Endothelial cell of umbilical vein (primary cell): ENCODE measurements at regions not wholly inside any gene's neighbourhood (a gene's known extent, or its start where the extent isn't known, plus 50 kb on each side); places are given as distances from the start of the nearest gene placed in this dataset.

ENCODE experiments used
- EZH2 ChIP-seq: IDR thresholded peaks from 2 replicates; pipeline ENCODE4 v1.6.1; 2012; ENCODE audit warnings: borderline replicate concordance, low read depth, mild to moderate bottlenecking, moderate library complexity, low read length, inconsistent platforms; ENCODE audit not compliant: severe bottlenecking
- FOS ChIP-seq: IDR thresholded peaks from 2 replicates; pipeline ENCODE4 v1.6.1; 2011; ENCODE audit warnings: mild to moderate bottlenecking, low read length, moderate library complexity, borderline replicate concordance; ENCODE audit not compliant: insufficient read depth
- GATA2 ChIP-seq: IDR thresholded peaks from 2 replicates; pipeline ENCODE4 v1.7.0; 2011; ENCODE audit warnings: low read depth, mild to moderate bottlenecking, moderate library complexity, mixed read lengths, low read length; ENCODE audit not compliant: insufficient read length, insufficient read depth
- JUN ChIP-seq: IDR thresholded peaks from 2 replicates; pipeline ENCODE4 v1.6.1; 2011; ENCODE audit warnings: borderline replicate concordance, low read depth; ENCODE audit not compliant: insufficient read length, insufficient read depth
- MYC ChIP-seq: IDR thresholded peaks from one replicate; pipeline ENCODE4 v1.6.1; 2011; ENCODE audit warnings: mild to moderate bottlenecking, low read depth, low read length
- POLR2A ChIP-seq: IDR thresholded peaks from 2 replicates; pipeline ENCODE4 v1.6.1; 2012; ENCODE audit warnings: low read depth, mild to moderate bottlenecking, control low read depth, low read length
- POLR2AphosphoS5 ChIP-seq: IDR thresholded peaks from 2 replicates; pipeline ENCODE4 v1.6.1; 2012; ENCODE audit warnings: low read depth, mild to moderate bottlenecking, control low read depth, low read length, moderate library complexity; ENCODE audit not compliant: insufficient read depth
- TF ChIP-seq, protein P1 (sequence below), 2 donors: IDR thresholded peaks; 1 replicate in 1 of 2; 2 replicates in 1 of 2; pipeline ENCODE4 v1.5.1; 2011; ENCODE audit warnings: low read length in 2 of 2, mild to moderate bottlenecking in 2 of 2, moderate library complexity in 2 of 2, control low read depth in 1 of 2, inconsistent platforms in 1 of 2, low read depth in 1 of 2; ENCODE audit not compliant: insufficient read depth in 1 of 2; ENCODE audit errors: extremely low read depth in 1 of 2
- TF ChIP-seq, protein P2 (sequence below): IDR thresholded peaks from 2 replicates; pipeline ENCODE4 v1.6.1; 2011; ENCODE audit not compliant: insufficient read depth, insufficient read length

DNA sequence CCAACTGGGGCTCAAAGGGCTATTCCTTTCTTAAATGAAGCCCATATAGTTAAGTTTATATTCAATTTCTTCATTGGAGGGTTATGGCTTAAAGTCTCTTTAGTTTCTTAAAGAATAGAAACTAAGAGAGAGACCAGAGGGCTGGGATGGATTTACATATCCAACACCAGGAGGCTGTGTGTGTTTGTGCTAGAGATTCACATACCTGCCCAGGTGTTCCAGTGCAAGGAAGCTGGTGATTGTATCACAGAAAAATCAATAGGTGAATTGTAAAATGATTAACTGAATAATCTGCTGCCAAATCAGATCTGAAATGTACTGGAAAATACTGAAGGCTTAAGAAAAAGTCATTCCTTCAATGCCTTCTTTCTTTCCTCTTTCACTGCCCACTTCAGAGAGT is 148.2 kb upstream of the BDNF start:
- TF ChIP-seq FOS (no peak), POLR2AphosphoS5 (no peak), MYC (no peak), EZH2 (no peak), POLR2A (no peak), GATA2 (no peak), JUN (no peak)
- TF ChIP-seq, protein P1, sequence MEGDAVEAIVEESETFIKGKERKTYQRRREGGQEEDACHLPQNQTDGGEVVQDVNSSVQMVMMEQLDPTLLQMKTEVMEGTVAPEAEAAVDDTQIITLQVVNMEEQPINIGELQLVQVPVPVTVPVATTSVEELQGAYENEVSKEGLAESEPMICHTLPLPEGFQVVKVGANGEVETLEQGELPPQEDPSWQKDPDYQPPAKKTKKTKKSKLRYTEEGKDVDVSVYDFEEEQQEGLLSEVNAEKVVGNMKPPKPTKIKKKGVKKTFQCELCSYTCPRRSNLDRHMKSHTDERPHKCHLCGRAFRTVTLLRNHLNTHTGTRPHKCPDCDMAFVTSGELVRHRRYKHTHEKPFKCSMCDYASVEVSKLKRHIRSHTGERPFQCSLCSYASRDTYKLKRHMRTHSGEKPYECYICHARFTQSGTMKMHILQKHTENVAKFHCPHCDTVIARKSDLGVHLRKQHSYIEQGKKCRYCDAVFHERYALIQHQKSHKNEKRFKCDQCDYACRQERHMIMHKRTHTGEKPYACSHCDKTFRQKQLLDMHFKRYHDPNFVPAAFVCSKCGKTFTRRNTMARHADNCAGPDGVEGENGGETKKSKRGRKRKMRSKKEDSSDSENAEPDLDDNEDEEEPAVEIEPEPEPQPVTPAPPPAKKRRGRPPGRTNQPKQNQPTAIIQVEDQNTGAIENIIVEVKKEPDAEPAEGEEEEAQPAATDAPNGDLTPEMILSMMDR (IDR thresholded peaks at IDR 0.05; ENCODE audit: extremely low read depth in 1 of 2, insufficient read depth in 1 of 2, low read depth in 1 of 2, low read length in 2 of 2), result no peak
- TF ChIP-seq, protein P2, sequence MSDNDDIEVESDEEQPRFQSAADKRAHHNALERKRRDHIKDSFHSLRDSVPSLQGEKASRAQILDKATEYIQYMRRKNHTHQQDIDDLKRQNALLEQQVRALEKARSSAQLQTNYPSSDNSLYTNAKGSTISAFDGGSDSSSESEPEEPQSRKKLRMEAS, result no peak
